ENCODE measurements at regions not wholly inside any gene's neighbourhood (a gene's known extent, or its start where the extent isn't known, plus 50 kb on each side); places are given as distances from the start of the nearest gene placed in this dataset.

DNA sequence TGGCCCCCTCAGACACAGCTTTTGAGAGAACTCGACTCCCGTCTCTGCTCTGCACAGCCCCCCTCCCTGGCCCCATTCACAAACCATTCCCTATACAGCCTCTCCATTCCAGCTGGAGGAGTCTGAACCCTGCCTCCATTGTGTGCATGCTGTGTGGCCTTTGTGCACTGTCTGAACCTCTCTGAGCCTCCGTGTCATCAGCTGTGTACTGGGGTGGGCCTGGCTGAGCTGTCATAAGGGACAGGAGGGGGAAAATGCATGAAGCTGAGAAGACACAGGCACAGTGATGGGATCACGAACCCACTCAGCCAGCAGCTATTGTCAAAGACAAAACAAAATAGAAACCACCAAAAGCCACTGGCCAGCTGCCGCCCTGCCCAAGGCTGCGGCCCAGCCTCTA, 130.8 kb downstream of the RFLNA start:
- TF ChIP-seq, protein P1, sequence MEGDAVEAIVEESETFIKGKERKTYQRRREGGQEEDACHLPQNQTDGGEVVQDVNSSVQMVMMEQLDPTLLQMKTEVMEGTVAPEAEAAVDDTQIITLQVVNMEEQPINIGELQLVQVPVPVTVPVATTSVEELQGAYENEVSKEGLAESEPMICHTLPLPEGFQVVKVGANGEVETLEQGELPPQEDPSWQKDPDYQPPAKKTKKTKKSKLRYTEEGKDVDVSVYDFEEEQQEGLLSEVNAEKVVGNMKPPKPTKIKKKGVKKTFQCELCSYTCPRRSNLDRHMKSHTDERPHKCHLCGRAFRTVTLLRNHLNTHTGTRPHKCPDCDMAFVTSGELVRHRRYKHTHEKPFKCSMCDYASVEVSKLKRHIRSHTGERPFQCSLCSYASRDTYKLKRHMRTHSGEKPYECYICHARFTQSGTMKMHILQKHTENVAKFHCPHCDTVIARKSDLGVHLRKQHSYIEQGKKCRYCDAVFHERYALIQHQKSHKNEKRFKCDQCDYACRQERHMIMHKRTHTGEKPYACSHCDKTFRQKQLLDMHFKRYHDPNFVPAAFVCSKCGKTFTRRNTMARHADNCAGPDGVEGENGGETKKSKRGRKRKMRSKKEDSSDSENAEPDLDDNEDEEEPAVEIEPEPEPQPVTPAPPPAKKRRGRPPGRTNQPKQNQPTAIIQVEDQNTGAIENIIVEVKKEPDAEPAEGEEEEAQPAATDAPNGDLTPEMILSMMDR (IDR thresholded peaks at IDR 0.05; ENCODE audit: insufficient read depth, low read length, poor library complexity, severe bottlenecking) = no peak
- TF ChIP-seq EZH2phosphoT487 (conservative IDR thresholded peaks at IDR 0.05; ENCODE audit: low read length) = no peak

Measured in SU-DHL-6 (cell line).